MCF 10A (cell line): ENCODE measurements at regions not wholly inside any gene's neighbourhood (a gene's known extent, or its start where the extent isn't known, plus 50 kb on each side); places are given as distances from the start of the nearest gene placed in this dataset.

Experiments used
- BruUV-seq: library from RNA; stranded (reverse); fragments of 400-500 nt; replicated peaks from 2 replicates; lab custom pipeline; 2021; lab: Mats Ljungman, UMichigan
- CTCF ChIA-PET: fragments of 300-600 bp; sonication (Branson Sonifier 250); formaldehyde crosslinking; extraction: SDS; loops from one replicate; lab custom pipeline; 2021; ENCODE audit warnings: antibody characterized with exemption, inconsistent platforms; lab: Yijun Ruan, JAX
- POLR2A ChIA-PET: fragments of 300-600, 350-650 bp; sonication (Branson Sonifier 250); formaldehyde crosslinking; extraction: SDS; loops from one replicate; lab custom pipeline; 2020; ENCODE audit warnings: antibody characterized with exemption, inconsistent platforms; lab: Yijun Ruan, JAX
- DNase-seq: peaks from one replicate; pipeline ENCODE4 v3.0.0-alpha.2; 2018; ENCODE audit not compliant: unreplicated experiment
- H3K27ac Mint-ChIP-seq: one replicate; pipeline ENCODE4 v1.8.0; 2022; ENCODE audit warnings: mild to moderate bottlenecking, low read depth, mixed read lengths; ENCODE audit not compliant: unreplicated experiment
- H3K27me3 Mint-ChIP-seq: one replicate; pipeline ENCODE4 v1.8.0; 2022; ENCODE audit warnings: mixed read lengths; ENCODE audit not compliant: insufficient read depth, unreplicated experiment
- H3K36me3 Mint-ChIP-seq: one replicate; pipeline ENCODE4 v1.8.0; 2022; ENCODE audit warnings: mild to moderate bottlenecking, moderate library complexity, mixed read lengths; ENCODE audit not compliant: insufficient read depth, unreplicated experiment
- H3K4me1 Mint-ChIP-seq: one replicate; pipeline ENCODE4 v1.8.0; 2022; ENCODE audit warnings: mixed read lengths; ENCODE audit not compliant: insufficient read depth, unreplicated experiment
- H3K4me3 Mint-ChIP-seq: one replicate; pipeline ENCODE4 v1.8.0; 2022; ENCODE audit warnings: mild to moderate bottlenecking, moderate library complexity, mixed read lengths; ENCODE audit not compliant: unreplicated experiment
- H3K9me3 Mint-ChIP-seq: one replicate; pipeline ENCODE4 v1.8.0; 2022; ENCODE audit warnings: mixed read lengths; ENCODE audit not compliant: unreplicated experiment
- intact Hi-C: fragments of 100-400 bp; cut with micrococcal nuclease; formaldehyde crosslinking; loops from 2 replicates; pipeline ENCODE4 v1.14.1; 2022
- TF ChIP-seq, protein P1 (sequence below): fragments of 200-600 bp; IDR thresholded peaks from one replicate; pipeline ENCODE4 v1.8.0; 2022; ENCODE audit warnings: antibody characterized with exemption, mild to moderate bottlenecking; ENCODE audit not compliant: unreplicated experiment

DNA sequence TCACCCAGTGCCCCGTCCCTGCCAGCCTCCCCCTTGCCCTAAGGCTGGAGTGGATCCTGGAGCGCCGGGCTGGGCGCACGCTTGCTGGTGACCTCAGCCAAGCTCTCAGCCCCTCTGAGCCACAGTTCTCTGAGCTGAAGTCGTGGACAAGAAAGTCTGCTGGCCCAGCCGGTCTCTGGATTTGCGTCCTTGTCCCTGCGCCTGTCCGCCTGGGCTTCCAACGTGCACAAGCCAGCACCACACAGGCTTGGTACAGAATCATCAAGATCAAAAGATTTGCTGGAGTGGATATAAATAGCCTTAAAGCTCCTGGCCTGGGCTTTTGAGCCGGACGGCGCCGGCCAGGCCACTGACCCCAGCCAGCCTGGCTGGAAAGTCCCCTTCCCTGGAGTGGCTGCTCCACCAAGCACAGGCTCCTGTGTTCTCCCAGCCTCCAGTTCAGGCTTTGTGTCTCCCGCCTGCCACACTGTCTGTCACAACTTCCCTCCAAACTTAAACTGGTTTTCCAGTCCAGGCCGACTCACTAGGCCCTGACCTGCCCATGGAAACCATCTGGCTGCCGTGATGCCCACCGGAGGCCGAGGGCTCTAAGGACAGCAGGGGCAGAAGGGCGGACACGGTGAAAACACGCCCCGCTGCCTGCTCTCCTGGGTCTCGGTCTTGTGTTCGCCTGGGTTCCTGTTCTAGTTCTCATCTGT lies 156.2 kb downstream of the NUP210 start:
- Mint-ChIP-seq H3K9me3 (no peaks in the 10 kb centered on the region), H3K27ac (no peak overlapping the region), H3K4me1 (no peaks in the 10 kb centered on the region), H3K27me3 (peaks cover 29% of the 10 kb centered on the region), H3K4me3 (no peak overlapping the region), H3K36me3 (no peaks in the 10 kb centered on the region)
- POLR2A ChIA-PET = interaction anchor here (0.7 kb wide), 1 partner anchor 52 kb away, joined by 4 read pairs; no protein-coding TSS in a partner anchor
- TF ChIP-seq, protein P1, sequence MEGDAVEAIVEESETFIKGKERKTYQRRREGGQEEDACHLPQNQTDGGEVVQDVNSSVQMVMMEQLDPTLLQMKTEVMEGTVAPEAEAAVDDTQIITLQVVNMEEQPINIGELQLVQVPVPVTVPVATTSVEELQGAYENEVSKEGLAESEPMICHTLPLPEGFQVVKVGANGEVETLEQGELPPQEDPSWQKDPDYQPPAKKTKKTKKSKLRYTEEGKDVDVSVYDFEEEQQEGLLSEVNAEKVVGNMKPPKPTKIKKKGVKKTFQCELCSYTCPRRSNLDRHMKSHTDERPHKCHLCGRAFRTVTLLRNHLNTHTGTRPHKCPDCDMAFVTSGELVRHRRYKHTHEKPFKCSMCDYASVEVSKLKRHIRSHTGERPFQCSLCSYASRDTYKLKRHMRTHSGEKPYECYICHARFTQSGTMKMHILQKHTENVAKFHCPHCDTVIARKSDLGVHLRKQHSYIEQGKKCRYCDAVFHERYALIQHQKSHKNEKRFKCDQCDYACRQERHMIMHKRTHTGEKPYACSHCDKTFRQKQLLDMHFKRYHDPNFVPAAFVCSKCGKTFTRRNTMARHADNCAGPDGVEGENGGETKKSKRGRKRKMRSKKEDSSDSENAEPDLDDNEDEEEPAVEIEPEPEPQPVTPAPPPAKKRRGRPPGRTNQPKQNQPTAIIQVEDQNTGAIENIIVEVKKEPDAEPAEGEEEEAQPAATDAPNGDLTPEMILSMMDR = no peak
- intact Hi-C loops = no loop called here
- no peak for DNase-seq
- CTCF ChIA-PET = interaction anchor here (0.6 kb wide), 2 partner anchors 21 to 1071 kb away, joined by 3 to 4 read pairs; no protein-coding TSS in a partner anchor
- no TSS peak for BruUV-seq

DNA sequence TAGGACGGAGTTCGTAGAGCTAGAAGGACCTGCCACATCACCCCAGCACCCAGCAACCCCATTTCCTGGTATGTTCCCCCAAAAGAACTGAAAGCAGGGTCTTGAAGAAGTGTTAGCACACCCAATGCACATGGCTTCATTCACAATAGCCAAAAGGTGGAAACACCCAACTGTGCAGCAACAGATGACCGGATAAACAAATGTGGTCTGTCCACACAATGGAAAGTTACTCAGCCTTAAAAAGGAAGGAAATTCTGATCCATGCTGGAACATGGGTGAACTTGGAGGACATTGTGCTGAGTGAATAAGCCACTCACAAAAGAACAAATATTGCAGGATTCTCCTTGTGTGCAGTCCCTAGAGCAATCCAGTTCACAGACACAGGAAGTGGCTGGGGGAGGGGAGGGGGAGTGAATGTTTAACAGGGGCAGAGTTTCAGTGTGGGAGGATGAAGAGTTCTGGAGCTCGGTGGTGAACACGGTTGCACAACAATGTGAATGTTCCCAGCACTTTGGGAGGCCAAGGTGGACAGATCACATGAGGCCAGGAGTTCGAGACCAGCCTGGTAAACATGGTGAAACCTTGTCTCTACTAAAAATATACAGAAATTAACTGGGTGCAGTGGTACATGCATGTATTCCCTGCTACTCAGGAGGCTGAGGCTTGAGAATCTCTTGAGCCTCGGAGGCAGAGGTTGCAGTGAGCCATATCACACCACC lies 157.5 kb downstream of the NUP210 start:
- TF ChIP-seq, protein P1 = no peak
- intact Hi-C loops = no loop called here
- BruUV-seq = no TSS peak
- no peak overlapping the region for H3K27ac Mint-ChIP-seq
- no peak overlapping the region for H3K4me3 Mint-ChIP-seq
- H3K27me3 Mint-ChIP-seq = peaks cover 41% of the 10 kb centered on the region
- no peaks in the 10 kb centered on the region for H3K9me3 Mint-ChIP-seq
- DNase-seq = peak; percentile 18
- ChIA-PET POLR2A (interaction anchor here (0.6 kb wide), 1 partner anchor 456 kb away, joined by 4 read pairs; no protein-coding TSS in a partner anchor), CTCF (interaction anchor here (0.6 kb wide), 1 partner anchor 1073 kb away, joined by 3 read pairs; no protein-coding TSS in a partner anchor)
- no peaks in the 10 kb centered on the region for H3K4me1 Mint-ChIP-seq
- no peaks in the 10 kb centered on the region for H3K36me3 Mint-ChIP-seq

DNA sequence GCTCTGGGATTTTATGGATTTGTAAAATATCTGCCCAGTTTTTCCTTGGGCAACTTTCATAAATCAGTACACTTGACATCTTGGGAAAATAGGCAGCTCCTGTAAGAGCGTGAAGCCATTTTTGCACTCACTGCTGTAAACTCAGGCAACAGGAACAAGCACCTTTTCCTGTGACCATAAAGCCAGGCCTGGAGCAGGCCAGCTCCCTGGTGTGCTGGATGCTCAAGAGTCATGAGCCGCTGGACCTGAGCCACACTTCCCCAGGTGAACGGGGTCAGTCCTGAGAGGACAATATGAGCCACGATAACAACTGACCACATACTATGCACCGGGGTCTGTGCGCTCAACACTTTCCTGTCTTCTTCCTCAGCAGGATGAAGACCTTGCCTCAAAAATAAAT lies 158.2 kb downstream of the NUP210 start:
- no peak overlapping the region for H3K27ac Mint-ChIP-seq
- no peaks in the 10 kb centered on the region for H3K4me1 Mint-ChIP-seq
- ChIA-PET POLR2A (no interaction called here), CTCF (interaction anchor here (1.0 kb wide), 1 partner anchor 19 kb away, joined by 3 read pairs; no protein-coding TSS in a partner anchor)
- intact Hi-C loops = no loop called here
- no TSS peak for BruUV-seq
- H3K27me3 Mint-ChIP-seq = peaks cover 49% of the 10 kb centered on the region
- H3K4me3 Mint-ChIP-seq = no peak overlapping the region
- TF ChIP-seq, protein P1 = no peak
- H3K36me3 Mint-ChIP-seq = no peaks in the 10 kb centered on the region
- H3K9me3 Mint-ChIP-seq = no peaks in the 10 kb centered on the region
- DNase-seq = no peak

DNA sequence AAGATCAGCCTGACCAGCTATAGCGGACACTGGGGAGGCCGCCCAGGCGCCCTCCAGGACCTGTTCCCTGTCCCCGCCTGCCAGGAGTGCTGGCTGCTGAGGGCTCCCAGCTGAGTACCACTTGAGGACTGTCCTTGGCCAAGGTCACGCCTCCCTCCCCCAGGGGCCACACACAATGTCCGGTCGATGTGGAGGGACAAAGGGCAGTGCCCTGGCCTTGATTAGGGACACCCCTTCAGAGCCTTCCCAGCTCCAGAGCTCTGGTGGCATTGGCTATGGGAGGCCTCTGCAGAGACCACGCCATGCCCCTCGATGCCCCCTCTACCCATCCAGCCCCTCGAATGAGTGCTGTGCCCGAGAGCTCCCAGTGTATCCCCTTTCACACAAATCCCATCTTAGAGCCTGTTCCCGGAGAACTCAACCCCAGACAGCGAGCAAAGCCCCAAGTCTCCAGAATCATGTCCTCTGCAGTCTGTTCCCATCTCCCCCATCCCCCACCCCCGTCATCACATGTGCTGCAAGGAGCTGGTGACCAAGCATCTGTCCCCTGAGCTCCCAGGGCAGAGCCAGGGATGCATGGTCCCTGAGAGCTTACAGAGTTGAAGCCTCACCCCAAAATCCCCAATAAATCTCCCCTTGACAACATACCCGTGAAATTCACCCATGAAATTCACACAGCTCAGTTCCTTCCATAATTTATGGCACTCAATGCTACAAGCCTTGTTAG lies 158.9 kb downstream of the NUP210 start:
- CTCF ChIA-PET = interaction anchor here (0.5 to 1.0 kb wide), 2 partner anchors 18 to 1636 kb away, joined by 3 to 4 read pairs; no protein-coding TSS in a partner anchor

More for the DNA sequence above, 158.9 kb downstream of the NUP210 start:
- intact Hi-C loops = no loop called here
- Mint-ChIP-seq H3K9me3 (no peaks in the 10 kb centered on the region), H3K27me3 (peaks cover 55% of the 10 kb centered on the region), H3K27ac (no peak overlapping the region), H3K4me3 (no peak overlapping the region), H3K36me3 (no peaks in the 10 kb centered on the region), H3K4me1 (no peaks in the 10 kb centered on the region)
- TF ChIP-seq, protein P1 = no peak
- BruUV-seq = no TSS peak
- DNase-seq = no peak
- POLR2A ChIA-PET = no interaction called here
